ENCODE measurements at regions not wholly inside any gene's neighbourhood (a gene's known extent, or its start where the extent isn't known, plus 50 kb on each side); places are given as distances from the start of the nearest gene placed in this dataset.

GRCh38 chr11:103587901-103588788, 448.3 kb upstream of the DDI1 start:
- no peak for TF ChIP-seq CSDC2 (CRISPR knock-in tag; IDR thresholded peaks at IDR 0.05)
- no peak for TF ChIP-seq ZFP30 (CRISPR knock-in tag; IDR thresholded peaks at IDR 0.05)
- TF ChIP-seq ISL1 (CRISPR knock-in tag; IDR thresholded peaks at IDR 0.05): no peak
- TF ChIP-seq PPARA (CRISPR knock-in tag; IDR thresholded peaks at IDR 0.05; ENCODE audit: borderline replicate concordance): no peak
- TF ChIP-seq ESRRG (CRISPR knock-in tag; IDR thresholded peaks at IDR 0.05): no peak
- TF ChIP-seq CSRNP3 (CRISPR knock-in tag; IDR thresholded peaks at IDR 0.05): no peak
- no peak for TF ChIP-seq ARNTL (CRISPR knock-in tag; IDR thresholded peaks at IDR 0.05; ENCODE audit: borderline replicate concordance, low read depth)
- no peak for TF ChIP-seq ZFP3 (CRISPR knock-in tag; IDR thresholded peaks at IDR 0.05)
- no peak for TF ChIP-seq GLIS3 (CRISPR knock-in tag; IDR thresholded peaks at IDR 0.05)
- TF ChIP-seq POU6F1 (CRISPR knock-in tag; IDR thresholded peaks at IDR 0.05; ENCODE audit: borderline replicate concordance, low read depth): no peak
- TF ChIP-seq OSR1 (CRISPR knock-in tag; IDR thresholded peaks at IDR 0.05): no peak
- TF ChIP-seq BACH2 (CRISPR knock-in tag; IDR thresholded peaks at IDR 0.05; ENCODE audit: borderline replicate concordance): no peak
- no peak for TF ChIP-seq ZNF70 (CRISPR knock-in tag; IDR thresholded peaks at IDR 0.05)
- no peak for TF ChIP-seq ZNF8 (CRISPR knock-in tag; IDR thresholded peaks at IDR 0.05)
- TF ChIP-seq ZC3H10 (CRISPR knock-in tag; IDR thresholded peaks at IDR 0.05): no peak
- peak; percentile 26; the same call in 2 of the 3 replicates for ATAC-seq

- ATAC-seq: no peak
- TF ChIP-seq POU6F1 (CRISPR knock-in tag; IDR thresholded peaks at IDR 0.05; ENCODE audit: borderline replicate concordance, low read depth) (no peak), ZNF8 (CRISPR knock-in tag; IDR thresholded peaks at IDR 0.05) (no peak), GLIS3 (CRISPR knock-in tag; IDR thresholded peaks at IDR 0.05) (no peak), CSRNP3 (CRISPR knock-in tag; IDR thresholded peaks at IDR 0.05) (no peak), ZNF565 (CRISPR knock-in tag; conservative IDR thresholded peaks at IDR 0.05; ENCODE audit: low read depth) (no peak), ZFP3 (CRISPR knock-in tag; IDR thresholded peaks at IDR 0.05) (no peak), ISL1 (CRISPR knock-in tag; IDR thresholded peaks at IDR 0.05) (no peak), TOX (CRISPR knock-in tag; IDR thresholded peaks at IDR 0.05; ENCODE audit: borderline replicate concordance) (no peak), ZC3H10 (CRISPR knock-in tag; IDR thresholded peaks at IDR 0.05) (no peak), OSR1 (CRISPR knock-in tag; IDR thresholded peaks at IDR 0.05) (no peak), ESRRG (CRISPR knock-in tag; IDR thresholded peaks at IDR 0.05) (no peak), ZNF70 (CRISPR knock-in tag; IDR thresholded peaks at IDR 0.05) (no peak)
- TF ChIP-seq, protein P1, sequence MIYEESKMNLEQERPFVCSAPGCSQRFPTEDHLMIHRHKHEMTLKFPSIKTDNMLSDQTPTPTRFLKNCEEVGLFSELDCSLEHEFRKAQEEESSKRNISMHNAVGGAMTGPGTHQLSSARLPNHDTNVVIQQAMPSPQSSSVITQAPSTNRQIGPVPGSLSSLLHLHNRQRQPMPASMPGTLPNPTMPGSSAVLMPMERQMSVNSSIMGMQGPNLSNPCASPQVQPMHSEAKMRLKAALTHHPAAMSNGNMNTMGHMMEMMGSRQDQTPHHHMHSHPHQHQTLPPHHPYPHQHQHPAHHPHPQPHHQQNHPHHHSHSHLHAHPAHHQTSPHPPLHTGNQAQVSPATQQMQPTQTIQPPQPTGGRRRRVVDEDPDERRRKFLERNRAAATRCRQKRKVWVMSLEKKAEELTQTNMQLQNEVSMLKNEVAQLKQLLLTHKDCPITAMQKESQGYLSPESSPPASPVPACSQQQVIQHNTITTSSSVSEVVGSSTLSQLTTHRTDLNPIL (CRISPR knock-in tag; IDR thresholded peaks at IDR 0.05; ENCODE audit: low read depth): no peak
Observed at GRCh38 chr11:103591554-103591953, 444.9 kb upstream of the DDI1 start.

DNA sequence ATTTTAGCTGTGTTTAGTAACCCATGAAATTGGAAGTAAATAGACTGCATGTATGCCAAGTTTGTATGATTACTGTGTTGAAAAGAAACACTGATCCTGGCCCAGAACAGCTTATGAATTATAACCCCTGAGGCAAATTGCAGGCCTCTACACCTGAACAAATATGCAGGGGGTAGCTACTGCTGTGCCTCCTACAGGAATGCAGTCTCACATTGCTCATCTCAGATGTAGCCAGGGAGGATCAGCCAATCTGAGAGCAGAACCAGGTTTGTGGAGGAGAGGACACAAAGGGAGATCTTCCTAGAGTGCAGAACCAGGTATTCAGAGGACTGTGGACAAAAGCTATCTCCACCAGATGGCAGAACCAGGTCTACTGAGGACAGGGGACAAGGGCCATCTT, 442.2 kb upstream of the DDI1 start:
- ATAC-seq: no peak
- TF ChIP-seq POU6F1 (CRISPR knock-in tag; IDR thresholded peaks at IDR 0.05; ENCODE audit: borderline replicate concordance, low read depth) (no peak), TCF4 (CRISPR knock-in tag; IDR thresholded peaks at IDR 0.05; ENCODE audit: borderline replicate concordance) (no peak), ZC3H10 (CRISPR knock-in tag; IDR thresholded peaks at IDR 0.05) (no peak), ZNF565 (CRISPR knock-in tag; conservative IDR thresholded peaks at IDR 0.05; ENCODE audit: low read depth) (no peak), GLIS3 (CRISPR knock-in tag; IDR thresholded peaks at IDR 0.05) (no peak), ISL1 (CRISPR knock-in tag; IDR thresholded peaks at IDR 0.05) (no peak), ZFP3 (CRISPR knock-in tag; IDR thresholded peaks at IDR 0.05) (no peak), SNAI2 (CRISPR knock-in tag; IDR thresholded peaks at IDR 0.05) (no peak), ARNTL (CRISPR knock-in tag; IDR thresholded peaks at IDR 0.05; ENCODE audit: borderline replicate concordance, low read depth) (no peak)
- TF ChIP-seq, protein P2, sequence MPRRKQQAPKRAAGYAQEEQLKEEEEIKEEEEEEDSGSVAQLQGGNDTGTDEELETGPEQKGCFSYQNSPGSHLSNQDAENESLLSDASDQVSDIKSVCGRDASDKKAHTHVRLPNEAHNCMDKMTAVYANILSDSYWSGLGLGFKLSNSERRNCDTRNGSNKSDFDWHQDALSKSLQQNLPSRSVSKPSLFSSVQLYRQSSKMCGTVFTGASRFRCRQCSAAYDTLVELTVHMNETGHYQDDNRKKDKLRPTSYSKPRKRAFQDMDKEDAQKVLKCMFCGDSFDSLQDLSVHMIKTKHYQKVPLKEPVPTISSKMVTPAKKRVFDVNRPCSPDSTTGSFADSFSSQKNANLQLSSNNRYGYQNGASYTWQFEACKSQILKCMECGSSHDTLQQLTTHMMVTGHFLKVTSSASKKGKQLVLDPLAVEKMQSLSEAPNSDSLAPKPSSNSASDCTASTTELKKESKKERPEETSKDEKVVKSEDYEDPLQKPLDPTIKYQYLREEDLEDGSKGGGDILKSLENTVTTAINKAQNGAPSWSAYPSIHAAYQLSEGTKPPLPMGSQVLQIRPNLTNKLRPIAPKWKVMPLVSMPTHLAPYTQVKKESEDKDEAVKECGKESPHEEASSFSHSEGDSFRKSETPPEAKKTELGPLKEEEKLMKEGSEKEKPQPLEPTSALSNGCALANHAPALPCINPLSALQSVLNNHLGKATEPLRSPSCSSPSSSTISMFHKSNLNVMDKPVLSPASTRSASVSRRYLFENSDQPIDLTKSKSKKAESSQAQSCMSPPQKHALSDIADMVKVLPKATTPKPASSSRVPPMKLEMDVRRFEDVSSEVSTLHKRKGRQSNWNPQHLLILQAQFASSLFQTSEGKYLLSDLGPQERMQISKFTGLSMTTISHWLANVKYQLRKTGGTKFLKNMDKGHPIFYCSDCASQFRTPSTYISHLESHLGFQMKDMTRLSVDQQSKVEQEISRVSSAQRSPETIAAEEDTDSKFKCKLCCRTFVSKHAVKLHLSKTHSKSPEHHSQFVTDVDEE (CRISPR knock-in tag; IDR thresholded peaks at IDR 0.05): no peak
